ENCODE measurements at regions not wholly inside any gene's neighbourhood (a gene's known extent, or its start where the extent isn't known, plus 50 kb on each side); places are given as distances from the start of the nearest gene placed in this dataset.

DNA sequence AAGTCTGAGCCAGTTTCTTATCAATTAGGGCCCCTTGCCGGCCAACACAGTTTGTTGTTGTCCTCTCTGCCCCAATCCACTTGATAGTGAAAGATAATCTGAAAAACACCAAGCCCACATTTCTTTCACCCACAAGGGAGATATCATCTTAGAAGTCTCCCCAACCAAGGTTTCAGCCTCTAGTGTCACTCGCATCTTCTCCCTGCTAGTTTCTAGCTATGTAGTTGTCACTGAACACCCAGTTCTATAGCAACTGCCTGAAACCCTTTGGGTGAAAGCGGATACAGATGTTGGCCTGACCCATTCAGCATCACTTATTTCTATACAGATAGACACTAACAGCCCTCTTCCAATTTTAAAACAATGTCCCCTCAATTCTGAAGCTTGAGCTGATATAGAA lies 116.3 kb downstream of the BMP15 start:
- TF ChIP-seq, protein P1, sequence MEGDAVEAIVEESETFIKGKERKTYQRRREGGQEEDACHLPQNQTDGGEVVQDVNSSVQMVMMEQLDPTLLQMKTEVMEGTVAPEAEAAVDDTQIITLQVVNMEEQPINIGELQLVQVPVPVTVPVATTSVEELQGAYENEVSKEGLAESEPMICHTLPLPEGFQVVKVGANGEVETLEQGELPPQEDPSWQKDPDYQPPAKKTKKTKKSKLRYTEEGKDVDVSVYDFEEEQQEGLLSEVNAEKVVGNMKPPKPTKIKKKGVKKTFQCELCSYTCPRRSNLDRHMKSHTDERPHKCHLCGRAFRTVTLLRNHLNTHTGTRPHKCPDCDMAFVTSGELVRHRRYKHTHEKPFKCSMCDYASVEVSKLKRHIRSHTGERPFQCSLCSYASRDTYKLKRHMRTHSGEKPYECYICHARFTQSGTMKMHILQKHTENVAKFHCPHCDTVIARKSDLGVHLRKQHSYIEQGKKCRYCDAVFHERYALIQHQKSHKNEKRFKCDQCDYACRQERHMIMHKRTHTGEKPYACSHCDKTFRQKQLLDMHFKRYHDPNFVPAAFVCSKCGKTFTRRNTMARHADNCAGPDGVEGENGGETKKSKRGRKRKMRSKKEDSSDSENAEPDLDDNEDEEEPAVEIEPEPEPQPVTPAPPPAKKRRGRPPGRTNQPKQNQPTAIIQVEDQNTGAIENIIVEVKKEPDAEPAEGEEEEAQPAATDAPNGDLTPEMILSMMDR (conservative IDR thresholded peaks at IDR 0.05; ENCODE audit: low read depth, low read length), result no peak
- no peak for TF ChIP-seq EZH2 (IDR thresholded peaks at IDR 0.05; ENCODE audit: borderline replicate concordance, low read depth, low read length, poor library complexity, severe bottlenecking)
